GM23338 (cell line): ENCODE measurements at regions not wholly inside any gene's neighbourhood (a gene's known extent, or its start where the extent isn't known, plus 50 kb on each side); places are given as distances from the start of the nearest gene placed in this dataset.

ENCODE experiments used
- ATAC-seq: fragments of 200-7000 bp; cut with Tn5 transposase; 3 replicates; pipeline ENCODE4 v1.9.1; 2020
- DNase-seq: peaks from one replicate; pipeline ENCODE4 v3.0.0-alpha.2; 2015; ENCODE audit warnings: low spot score
- H2AFZ ChIP-seq: fragments of 200-600 bp; sonication (generic); 2 replicates; pipeline ENCODE4 v1.8.0; 2016; ENCODE audit warnings: antibody characterized with exemption, mild to moderate bottlenecking, moderate library complexity
- H3F3A ChIP-seq: fragments of 200-600 bp; sonication (generic); replicated peaks from 2 replicates; pipeline ENCODE4 v1.8.0; 2017; ENCODE audit warnings: antibody characterized with exemption, mixed run types, low read depth
- H3K27ac ChIP-seq: fragments of 200-600 bp; sonication (generic); 2 replicates; pipeline ENCODE4 v1.6.1; 2016; ENCODE audit warnings: low read depth
- H3K27me3 ChIP-seq: fragments of 200-600 bp; sonication (generic); 2 replicates; pipeline ENCODE4 v1.8.0; 2016; ENCODE audit warnings: mild to moderate bottlenecking, mixed run types, moderate library complexity; ENCODE audit not compliant: insufficient read depth
- H3K36me3 ChIP-seq: fragments of 200-600 bp; sonication (generic); 2 replicates; pipeline ENCODE4 v1.8.0; 2016; ENCODE audit warnings: mild to moderate bottlenecking; ENCODE audit not compliant: insufficient read depth
- H3K4me1 ChIP-seq: fragments of 200-600 bp; sonication (generic); 2 replicates; pipeline ENCODE4 v1.8.0; 2016; ENCODE audit warnings: mild to moderate bottlenecking, moderate library complexity; ENCODE audit not compliant: insufficient read depth
- H3K4me2 ChIP-seq: fragments of 200-600 bp; sonication (generic); 2 replicates; pipeline ENCODE4 v1.7.1; 2017; ENCODE audit warnings: mixed run types
- H3K4me3 ChIP-seq: fragments of 200-600 bp; sonication (generic); 2 replicates; pipeline ENCODE4 v1.6.1; 2016; ENCODE audit warnings: mixed run types
- H3K79me2 ChIP-seq: fragments of 200-600 bp; sonication (generic); replicated peaks from 2 replicates; pipeline ENCODE4 v1.8.0; 2017; ENCODE audit warnings: mild to moderate bottlenecking; ENCODE audit not compliant: insufficient read depth
- H3K9me2 ChIP-seq: fragments of 200-600 bp; sonication (generic); 2 replicates; pipeline ENCODE4 v1.8.0; 2017; ENCODE audit not compliant: insufficient read depth
- H4K20me1 ChIP-seq: fragments of 200-600 bp; sonication (generic); replicated peaks from 2 replicates; pipeline ENCODE4 v1.8.0; 2017; ENCODE audit warnings: mild to moderate bottlenecking; ENCODE audit not compliant: insufficient read depth
- H3K27ac Mint-ChIP-seq: 2 replicates; pipeline ENCODE4 v1.8.0; 2020; ENCODE audit warnings: inconsistent platforms, mild to moderate bottlenecking, moderate library complexity, mixed read lengths
- H3K27me3 Mint-ChIP-seq: 3 replicates; pipeline ENCODE4 v1.8.0; 2022; ENCODE audit warnings: low read depth, mild to moderate bottlenecking, moderate library complexity, mixed read lengths, inconsistent platforms; ENCODE audit not compliant: insufficient read depth, poor library complexity
- H3K36me3 Mint-ChIP-seq: 3 replicates; pipeline ENCODE4 v1.8.0; 2021; ENCODE audit warnings: low read depth, mild to moderate bottlenecking, inconsistent platforms, moderate library complexity, mixed read lengths
- H3K4me1 Mint-ChIP-seq: 3 replicates; pipeline ENCODE4 v1.8.0; 2020; ENCODE audit warnings: mild to moderate bottlenecking, inconsistent platforms, mixed read lengths
- H3K4me3 Mint-ChIP-seq: 3 replicates; pipeline ENCODE4 v1.8.0; 2021; ENCODE audit warnings: moderate library complexity, mild to moderate bottlenecking, inconsistent platforms, mixed read lengths
- H3K9me3 Mint-ChIP-seq: 3 replicates; pipeline ENCODE4 v1.8.0; 2020; ENCODE audit warnings: moderate library complexity, mild to moderate bottlenecking, inconsistent platforms, mixed read lengths
- CREB1 ChIP-seq: fragments of 250-450 bp; sonication (Bioruptor Pico); IDR thresholded peaks from 2 replicates; pipeline ENCODE4 v1.5.0; 2020; ENCODE audit warnings: low read depth, mild to moderate bottlenecking, moderate library complexity
- EZH2 ChIP-seq: fragments of 200-600 bp; sonication (generic); IDR thresholded peaks from one replicate; pipeline ENCODE4 v1.8.0; 2017; ENCODE audit warnings: antibody characterized with exemption, mild to moderate bottlenecking, low read depth; ENCODE audit not compliant: unreplicated experiment
- EZH2phosphoT487 ChIP-seq: fragments of 200-600 bp; sonication (generic); IDR thresholded peaks from one replicate; pipeline ENCODE4 v1.8.1; 2018; ENCODE audit warnings: antibody characterized with exemption; ENCODE audit not compliant: unreplicated experiment
- JUNB ChIP-seq: IDR thresholded peaks from one replicate; pipeline ENCODE4 v1.6.1; 2016; ENCODE audit warnings: antibody characterized with exemption; ENCODE audit not compliant: unreplicated experiment
- POLR2AphosphoS5 ChIP-seq: IDR thresholded peaks from 2 replicates; pipeline ENCODE4 v1.6.1; 2016; ENCODE audit warnings: antibody characterized with exemption, low read depth
- STAT1 ChIP-seq: IDR thresholded peaks from one replicate; pipeline ENCODE4 v1.6.1; 2016; ENCODE audit warnings: antibody characterized with exemption; ENCODE audit not compliant: unreplicated experiment
- ZNF114 ChIP-seq: fragments of 250-450 bp; sonication (Bioruptor Pico); IDR thresholded peaks from 2 replicates; pipeline ENCODE4 v1.5.0; 2020; ENCODE audit warnings: mild to moderate bottlenecking, moderate library complexity
- TF ChIP-seq, protein P1 (sequence below): fragments of 250-450 bp; sonication (Bioruptor Pico); IDR thresholded peaks from 2 replicates; pipeline ENCODE4 v1.5.0; 2020; ENCODE audit warnings: mild to moderate bottlenecking, moderate library complexity
- TF ChIP-seq, protein P2 (sequence below): IDR thresholded peaks from one replicate; pipeline ENCODE4 v1.6.1; 2018; ENCODE audit warnings: antibody characterized with exemption; ENCODE audit not compliant: unreplicated experiment
- TF ChIP-seq, protein P3 (sequence below): IDR thresholded peaks from 2 replicates; pipeline ENCODE4 v1.6.1; 2016; ENCODE audit warnings: antibody characterized with exemption

DNA sequence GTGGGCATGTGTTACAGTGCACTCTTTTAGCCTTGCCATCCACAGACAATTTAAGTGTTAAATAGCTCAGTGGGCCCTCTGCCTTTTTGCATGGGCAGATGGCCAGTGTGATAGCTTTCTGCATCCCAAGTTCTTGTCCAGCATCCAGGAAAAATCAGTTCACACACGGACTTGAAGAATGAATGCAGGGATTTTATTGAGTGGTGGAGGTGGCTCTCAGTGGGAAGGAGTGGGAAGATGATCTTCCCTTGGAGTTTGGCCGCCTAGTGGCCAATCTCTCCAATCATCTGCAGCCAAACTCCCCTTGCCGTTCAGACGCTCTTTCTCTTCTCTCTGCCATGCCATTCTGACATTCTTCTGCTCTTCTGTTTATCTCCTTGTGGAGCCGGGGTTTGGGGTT lies 322.4 kb upstream of the GRAMD2B start (continued):
- TF ChIP-seq, protein P1, sequence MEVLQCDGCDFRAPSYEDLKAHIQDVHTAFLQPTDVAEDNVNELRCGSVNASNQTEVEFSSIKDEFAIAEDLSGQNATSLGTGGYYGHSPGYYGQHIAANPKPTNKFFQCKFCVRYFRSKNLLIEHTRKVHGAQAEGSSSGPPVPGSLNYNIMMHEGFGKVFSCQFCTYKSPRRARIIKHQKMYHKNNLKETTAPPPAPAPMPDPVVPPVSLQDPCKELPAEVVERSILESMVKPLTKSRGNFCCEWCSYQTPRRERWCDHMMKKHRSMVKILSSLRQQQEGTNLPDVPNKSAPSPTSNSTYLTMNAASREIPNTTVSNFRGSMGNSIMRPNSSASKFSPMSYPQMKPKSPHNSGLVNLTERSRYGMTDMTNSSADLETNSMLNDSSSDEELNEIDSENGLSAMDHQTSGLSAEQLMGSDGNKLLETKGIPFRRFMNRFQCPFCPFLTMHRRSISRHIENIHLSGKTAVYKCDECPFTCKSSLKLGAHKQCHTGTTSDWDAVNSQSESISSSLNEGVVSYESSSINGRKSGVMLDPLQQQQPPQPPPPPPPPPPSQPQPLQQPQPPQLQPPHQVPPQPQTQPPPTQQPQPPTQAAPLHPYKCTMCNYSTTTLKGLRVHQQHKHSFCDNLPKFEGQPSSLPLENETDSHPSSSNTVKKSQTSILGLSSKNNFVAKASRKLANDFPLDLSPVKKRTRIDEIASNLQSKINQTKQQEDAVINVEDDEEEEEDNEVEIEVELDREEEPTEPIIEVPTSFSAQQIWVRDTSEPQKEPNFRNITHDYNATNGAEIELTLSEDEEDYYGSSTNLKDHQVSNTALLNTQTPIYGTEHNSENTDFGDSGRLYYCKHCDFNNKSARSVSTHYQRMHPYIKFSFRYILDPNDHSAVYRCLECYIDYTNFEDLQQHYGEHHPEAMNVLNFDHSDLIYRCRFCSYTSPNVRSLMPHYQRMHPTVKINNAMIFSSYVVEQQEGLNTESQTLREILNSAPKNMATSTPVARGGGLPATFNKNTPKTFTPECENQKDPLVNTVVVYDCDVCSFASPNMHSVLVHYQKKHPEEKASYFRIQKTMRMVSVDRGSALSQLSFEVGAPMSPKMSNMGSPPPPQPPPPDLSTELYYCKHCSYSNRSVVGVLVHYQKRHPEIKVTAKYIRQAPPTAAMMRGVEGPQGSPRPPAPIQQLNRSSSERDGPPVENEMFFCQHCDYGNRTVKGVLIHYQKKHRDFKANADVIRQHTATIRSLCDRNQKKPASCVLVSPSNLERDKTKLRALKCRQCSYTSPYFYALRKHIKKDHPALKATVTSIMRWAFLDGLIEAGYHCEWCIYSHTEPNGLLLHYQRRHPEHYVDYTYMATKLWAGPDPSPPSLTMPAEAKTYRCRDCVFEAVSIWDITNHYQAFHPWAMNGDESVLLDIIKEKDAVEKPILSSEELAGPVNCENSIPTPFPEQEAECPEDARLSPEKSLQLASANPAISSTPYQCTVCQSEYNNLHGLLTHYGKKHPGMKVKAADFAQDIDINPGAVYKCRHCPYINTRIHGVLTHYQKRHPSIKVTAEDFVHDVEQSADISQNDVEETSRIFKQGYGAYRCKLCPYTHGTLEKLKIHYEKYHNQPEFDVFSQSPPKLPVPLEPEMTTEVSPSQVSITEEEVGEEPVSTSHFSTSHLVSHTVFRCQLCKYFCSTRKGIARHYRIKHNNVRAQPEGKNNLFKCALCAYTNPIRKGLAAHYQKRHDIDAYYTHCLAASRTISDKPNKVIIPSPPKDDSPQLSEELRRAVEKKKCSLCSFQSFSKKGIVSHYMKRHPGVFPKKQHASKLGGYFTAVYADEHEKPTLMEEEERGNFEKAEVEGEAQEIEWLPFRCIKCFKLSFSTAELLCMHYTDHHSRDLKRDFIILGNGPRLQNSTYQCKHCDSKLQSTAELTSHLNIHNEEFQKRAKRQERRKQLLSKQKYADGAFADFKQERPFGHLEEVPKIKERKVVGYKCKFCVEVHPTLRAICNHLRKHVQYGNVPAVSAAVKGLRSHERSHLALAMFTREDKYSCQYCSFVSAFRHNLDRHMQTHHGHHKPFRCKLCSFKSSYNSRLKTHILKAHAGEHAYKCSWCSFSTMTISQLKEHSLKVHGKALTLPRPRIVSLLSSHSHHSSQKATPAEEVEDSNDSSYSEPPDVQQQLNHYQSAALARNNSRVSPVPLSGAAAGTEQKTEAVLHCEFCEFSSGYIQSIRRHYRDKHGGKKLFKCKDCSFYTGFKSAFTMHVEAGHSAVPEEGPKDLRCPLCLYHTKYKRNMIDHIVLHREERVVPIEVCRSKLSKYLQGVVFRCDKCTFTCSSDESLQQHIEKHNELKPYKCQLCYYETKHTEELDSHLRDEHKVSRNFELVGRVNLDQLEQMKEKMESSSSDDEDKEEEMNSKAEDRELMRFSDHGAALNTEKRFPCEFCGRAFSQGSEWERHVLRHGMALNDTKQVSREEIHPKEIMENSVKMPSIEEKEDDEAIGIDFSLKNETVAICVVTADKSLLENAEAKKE (CRISPR knock-in tag) = no peak

DNA sequence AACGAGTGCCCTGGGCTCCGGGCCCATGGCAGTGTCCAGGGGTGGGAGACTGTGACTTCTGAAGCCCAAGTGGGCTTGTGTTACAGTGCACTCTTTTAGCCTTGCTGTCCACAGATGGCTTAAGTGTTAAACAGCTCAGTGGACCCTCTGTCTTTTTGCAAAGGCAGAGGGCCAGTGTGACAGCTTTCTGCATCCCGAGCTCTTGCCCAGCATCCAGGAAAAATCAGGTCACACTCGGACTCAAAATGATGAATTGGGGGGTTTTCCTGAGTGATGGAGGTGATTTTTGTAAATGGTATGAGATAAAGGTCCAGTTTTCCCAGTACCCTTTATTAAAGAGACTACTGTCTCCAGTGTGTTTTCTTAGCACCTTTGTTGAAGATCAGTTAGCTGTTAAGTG lies 321.3 kb upstream of the GRAMD2B start:
- H3K4me1 Mint-ChIP-seq = no peaks in the 10 kb centered on the region; the same call in 2 of the 3 replicates
- no peaks in the 10 kb centered on the region for H3K27me3 Mint-ChIP-seq
- peaks cover 5% of the 10 kb centered on the region; the same call in 1 of the 3 replicates for H3K36me3 Mint-ChIP-seq
- no peak for DNase-seq
- ATAC-seq = no peak
- no peaks in the 10 kb centered on the region for H3K27me3 ChIP-seq
- H4K20me1 ChIP-seq = no peaks in the 10 kb centered on the region
- no peak overlapping the region for H3K27ac Mint-ChIP-seq
- H3K4me3 ChIP-seq = no peak overlapping the region
- H3K4me2 ChIP-seq = no peak overlapping the region
- no peaks in the 10 kb centered on the region for H3K36me3 ChIP-seq
- TF ChIP-seq, protein P2, sequence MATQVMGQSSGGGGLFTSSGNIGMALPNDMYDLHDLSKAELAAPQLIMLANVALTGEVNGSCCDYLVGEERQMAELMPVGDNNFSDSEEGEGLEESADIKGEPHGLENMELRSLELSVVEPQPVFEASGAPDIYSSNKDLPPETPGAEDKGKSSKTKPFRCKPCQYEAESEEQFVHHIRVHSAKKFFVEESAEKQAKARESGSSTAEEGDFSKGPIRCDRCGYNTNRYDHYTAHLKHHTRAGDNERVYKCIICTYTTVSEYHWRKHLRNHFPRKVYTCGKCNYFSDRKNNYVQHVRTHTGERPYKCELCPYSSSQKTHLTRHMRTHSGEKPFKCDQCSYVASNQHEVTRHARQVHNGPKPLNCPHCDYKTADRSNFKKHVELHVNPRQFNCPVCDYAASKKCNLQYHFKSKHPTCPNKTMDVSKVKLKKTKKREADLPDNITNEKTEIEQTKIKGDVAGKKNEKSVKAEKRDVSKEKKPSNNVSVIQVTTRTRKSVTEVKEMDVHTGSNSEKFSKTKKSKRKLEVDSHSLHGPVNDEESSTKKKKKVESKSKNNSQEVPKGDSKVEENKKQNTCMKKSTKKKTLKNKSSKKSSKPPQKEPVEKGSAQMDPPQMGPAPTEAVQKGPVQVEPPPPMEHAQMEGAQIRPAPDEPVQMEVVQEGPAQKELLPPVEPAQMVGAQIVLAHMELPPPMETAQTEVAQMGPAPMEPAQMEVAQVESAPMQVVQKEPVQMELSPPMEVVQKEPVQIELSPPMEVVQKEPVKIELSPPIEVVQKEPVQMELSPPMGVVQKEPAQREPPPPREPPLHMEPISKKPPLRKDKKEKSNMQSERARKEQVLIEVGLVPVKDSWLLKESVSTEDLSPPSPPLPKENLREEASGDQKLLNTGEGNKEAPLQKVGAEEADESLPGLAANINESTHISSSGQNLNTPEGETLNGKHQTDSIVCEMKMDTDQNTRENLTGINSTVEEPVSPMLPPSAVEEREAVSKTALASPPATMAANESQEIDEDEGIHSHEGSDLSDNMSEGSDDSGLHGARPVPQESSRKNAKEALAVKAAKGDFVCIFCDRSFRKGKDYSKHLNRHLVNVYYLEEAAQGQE = no peak
- TF ChIP-seq JUNB = no peak
- no peak for TF ChIP-seq EZH2phosphoT487
- no peak for TF ChIP-seq STAT1
- TF ChIP-seq, protein P3, sequence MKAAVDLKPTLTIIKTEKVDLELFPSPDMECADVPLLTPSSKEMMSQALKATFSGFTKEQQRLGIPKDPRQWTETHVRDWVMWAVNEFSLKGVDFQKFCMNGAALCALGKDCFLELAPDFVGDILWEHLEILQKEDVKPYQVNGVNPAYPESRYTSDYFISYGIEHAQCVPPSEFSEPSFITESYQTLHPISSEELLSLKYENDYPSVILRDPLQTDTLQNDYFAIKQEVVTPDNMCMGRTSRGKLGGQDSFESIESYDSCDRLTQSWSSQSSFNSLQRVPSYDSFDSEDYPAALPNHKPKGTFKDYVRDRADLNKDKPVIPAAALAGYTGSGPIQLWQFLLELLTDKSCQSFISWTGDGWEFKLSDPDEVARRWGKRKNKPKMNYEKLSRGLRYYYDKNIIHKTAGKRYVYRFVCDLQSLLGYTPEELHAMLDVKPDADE = no peak
- no peak for TF ChIP-seq EZH2
- no peak for TF ChIP-seq CREB1 (CRISPR knock-in tag)
- TF ChIP-seq ZNF114 (CRISPR knock-in tag) = no peak
- TF ChIP-seq POLR2AphosphoS5 = no peak
- no peak overlapping the region for H2AFZ ChIP-seq
- no peaks in the 10 kb centered on the region for H3K79me2 ChIP-seq
- no peaks in the 10 kb centered on the region for H3F3A ChIP-seq
- peaks cover 7% of the 10 kb centered on the region for H3K9me2 ChIP-seq
- H3K4me1 ChIP-seq = no peaks in the 10 kb centered on the region
- no peak overlapping the region for H3K27ac ChIP-seq
- peaks cover 5% of the 10 kb centered on the region; the same call in 1 of the 3 replicates for H3K9me3 Mint-ChIP-seq
- no peak overlapping the region for H3K4me3 Mint-ChIP-seq
